Stimulated activated CD4-positive, alpha-beta T cell treated with anti-CD3 and anti-CD28 coated beads, Interleukin-15, amount 100 ng/mL, for 1 hour (primary cell): ENCODE measurements at regions not wholly inside any gene's neighbourhood (a gene's known extent, or its start where the extent isn't known, plus 50 kb on each side); places are given as distances from the start of the nearest gene placed in this dataset.
"Not testable (repeated sequence)": the region's sequence is repeated elsewhere in the genome, so short reads cannot be mapped to it uniquely, and the experiment has no call there.

Source experiments
- DNase-seq, 2 donors: peaks; one replicate each; pipeline ENCODE4 v3.0.0-alpha.2; 2020; ENCODE audit warnings: low read depth in 1 of 2, low spot score in 1 of 2

DNA sequence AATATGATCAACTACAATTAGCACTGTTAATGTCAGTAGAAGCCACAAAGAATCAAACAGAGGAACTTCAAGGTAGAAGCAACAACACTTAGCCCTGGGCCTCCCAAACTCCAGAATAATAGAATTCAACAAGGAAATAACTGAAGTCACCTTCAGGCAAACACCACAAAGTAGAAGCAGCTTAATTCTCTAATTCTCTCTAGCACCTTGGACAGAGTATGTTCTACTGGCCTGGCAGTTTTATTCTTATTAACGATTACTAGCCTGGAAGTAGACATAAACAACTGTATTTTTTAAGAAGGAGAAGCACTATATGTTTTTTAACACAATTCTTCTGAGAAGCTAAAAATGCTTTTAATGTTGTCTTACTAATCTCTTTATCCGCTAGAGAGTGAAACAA, 911.9 kb downstream of the DTWD2 start:
- DNase-seq: no peak

DNA sequence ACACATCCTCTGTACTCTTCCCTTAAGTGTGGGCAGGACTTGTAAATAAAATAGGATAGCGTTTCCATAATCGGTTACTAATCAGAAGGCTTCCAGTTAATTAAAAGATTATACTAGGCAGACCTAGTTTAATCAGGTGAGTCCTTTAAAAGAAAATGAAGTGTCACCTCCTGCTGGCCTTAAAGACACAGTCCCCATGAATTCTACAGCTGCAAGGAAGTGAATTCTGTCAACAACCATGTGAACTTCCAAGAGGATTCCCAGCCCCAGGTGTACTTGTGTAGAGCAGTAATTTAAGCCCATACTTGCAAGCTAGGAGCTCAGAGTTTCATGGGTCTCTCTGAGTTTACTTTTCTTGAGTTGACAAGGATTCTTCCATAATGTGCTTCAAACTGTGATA, 918.3 kb downstream of the DTWD2 start:
- no peak for DNase-seq

DNA sequence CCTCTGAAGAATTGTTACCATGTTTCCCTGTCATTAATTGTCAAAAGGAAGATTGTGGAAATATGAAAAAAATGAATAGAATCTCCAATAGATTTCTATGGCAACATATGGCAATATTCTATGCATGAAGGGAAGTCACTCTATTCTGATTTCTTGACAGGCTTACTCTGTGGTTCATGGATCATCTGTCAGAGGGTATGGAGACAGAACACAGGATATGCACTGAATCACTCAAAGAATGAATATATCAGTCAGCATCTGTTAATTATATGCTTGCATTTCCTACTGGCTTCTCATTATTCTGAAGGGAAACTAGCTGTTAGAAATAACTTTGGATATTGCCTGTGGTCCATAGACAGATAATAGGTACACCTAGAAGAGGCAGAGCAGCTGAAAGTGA, 918.9 kb downstream of the DTWD2 start:
- DNase-seq: no peak

DNA sequence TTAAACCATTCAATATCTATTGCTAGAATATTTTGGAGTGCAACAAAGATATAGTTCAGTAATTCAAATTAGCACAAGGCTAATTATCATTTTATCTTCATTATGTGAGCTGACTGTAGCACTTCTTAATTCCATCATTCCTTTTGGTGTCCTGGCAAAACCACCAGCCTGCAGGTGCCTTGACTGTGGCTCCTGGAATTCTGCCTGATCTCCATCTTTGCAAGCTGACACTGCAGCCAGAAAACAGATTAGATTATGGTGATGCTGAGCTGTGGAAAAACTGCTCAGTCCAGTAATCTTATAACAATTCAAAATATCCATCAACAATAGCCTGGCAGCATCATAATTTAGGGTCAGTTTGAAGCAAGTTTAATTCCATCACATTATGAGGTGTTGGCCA, 919.5 kb downstream of the DTWD2 start:
- no peak for DNase-seq

DNA sequence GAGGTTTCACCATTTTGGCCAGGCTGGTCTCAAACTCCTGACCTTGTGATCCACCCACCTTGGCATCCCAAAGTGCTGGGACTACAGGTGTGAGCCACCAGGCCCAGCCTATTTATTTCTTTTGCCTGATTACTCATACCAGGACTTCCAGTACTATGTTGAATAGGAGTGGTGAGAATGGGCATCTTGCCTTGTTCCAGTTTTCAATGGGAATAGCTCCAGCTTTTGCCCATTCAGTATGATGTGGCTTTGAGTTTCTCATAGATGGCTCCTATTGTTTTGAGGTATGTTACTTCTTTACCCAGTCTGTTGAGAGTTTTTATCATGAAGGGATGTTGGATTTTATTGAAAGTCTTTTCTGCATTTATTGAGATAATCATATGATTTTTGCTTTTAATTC, 924.5 kb downstream of the DTWD2 start:
- not testable (repeated sequence) for DNase-seq

DNA sequence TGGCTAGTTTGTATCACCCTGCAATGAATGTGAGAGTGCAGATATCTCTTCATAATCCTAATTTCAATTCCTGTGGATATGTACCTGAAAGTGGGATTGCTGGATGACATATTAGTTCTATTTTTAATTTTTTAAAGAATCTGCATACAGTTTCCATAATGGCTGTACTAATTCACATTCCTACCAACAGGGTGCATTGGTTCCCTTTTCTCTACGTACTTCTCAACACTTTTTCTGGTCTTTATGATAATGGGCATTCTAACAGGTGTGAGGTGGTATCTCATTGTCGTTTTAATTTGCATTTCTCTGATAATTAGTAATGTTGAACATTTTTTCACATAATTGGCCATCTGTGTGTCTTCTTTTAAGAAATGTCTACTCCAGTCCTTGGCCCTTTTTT, 927.5 kb downstream of the DTWD2 start:
- DNase-seq: no peak

DNA sequence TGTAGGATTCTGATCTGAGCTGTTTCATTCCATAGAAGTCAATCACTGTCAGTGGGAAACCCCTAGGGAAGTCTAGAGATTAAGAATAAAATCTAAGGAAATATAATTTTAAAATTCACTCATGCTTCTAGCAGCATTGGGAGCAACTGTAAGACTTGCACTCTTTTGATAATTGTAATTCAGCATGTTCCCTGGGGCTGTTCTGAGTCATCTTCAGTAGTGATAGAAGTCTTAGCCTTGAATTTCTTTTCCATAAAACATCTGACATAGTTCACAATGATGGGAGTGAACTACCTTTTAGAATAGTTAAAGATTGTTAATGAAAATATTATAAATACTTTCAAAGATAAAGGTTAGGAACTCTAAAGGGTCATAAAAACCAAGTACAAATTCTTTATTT, 935.8 kb downstream of the DTWD2 start:
- DNase-seq: no peak

DNA sequence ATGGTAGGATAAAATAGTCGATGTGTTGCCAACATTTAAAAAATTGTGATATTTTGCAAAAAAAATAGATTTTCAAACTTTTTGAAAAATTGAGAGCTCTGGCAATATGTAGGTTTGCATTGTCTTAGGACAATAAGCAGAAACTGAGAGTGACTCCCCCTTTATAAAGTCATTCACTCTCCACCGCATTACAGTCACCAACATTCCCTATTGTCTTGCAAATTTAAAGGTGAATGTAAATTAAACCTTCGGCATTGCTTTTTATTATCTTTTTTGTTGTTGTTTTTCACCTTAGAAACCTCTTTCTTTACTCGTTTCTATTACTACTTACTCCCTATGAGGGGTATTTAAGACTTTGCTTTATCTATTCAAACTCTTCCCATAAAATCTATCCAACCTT, 944.2 kb downstream of the DTWD2 start:
- DNase-seq: no peak

DNA sequence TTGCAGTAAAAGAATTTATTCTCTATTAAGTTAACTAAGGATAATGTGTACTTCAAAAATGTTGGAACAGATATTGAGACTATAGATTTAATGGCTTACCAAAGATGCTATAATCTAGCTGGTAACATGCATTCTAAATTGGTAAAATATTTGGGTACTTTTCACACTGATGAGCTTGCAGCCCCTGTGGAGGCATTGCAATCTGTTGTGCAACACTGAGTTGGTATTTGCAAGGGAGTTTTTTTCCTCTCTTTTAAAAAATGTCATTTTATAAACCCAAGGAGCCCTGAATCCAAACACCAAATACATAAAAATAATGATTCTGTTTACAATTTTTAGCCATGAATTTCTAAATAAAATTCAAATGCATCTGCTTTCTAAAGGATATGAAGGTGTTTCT, 944.8 kb downstream of the DTWD2 start:
- no peak for DNase-seq

DNA sequence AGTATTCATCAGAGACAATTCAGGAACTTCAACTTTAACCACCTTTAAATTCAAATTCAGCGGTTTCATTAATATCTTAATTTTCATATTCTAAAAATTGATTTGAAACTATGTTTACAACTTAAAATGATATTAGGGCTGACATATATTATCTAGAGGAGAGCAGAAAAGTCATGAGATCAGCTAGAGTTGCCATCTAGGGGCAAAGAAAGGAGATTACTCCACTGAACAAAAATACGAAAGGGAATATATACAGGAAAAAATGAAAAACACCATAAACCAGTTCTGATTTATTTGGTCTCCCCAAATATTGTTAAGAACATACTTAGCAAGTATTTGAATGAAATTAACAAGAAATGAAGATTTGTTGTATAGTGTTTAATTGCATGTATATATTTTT, 946.3 kb downstream of the DTWD2 start:
- DNase-seq: no peak

DNA sequence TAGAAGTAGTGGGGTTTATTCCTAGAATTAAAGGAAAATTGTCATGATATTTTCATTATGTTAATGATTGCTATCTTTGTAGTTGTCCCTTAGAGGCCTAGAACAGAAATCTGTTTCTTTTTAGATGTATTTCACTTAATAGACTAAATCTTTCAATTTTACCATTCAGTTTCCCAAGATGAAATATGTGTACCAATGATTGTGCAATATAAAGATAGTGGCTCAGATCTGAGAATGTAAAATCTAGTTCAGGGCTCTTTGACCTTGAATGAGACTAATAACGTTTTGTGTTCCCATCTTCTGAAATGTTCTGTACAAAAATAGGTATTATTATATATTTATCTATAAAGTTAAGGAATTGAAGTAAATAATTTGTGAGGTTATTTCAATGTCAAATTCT, 947.9 kb downstream of the DTWD2 start:
- no peak for DNase-seq

DNA sequence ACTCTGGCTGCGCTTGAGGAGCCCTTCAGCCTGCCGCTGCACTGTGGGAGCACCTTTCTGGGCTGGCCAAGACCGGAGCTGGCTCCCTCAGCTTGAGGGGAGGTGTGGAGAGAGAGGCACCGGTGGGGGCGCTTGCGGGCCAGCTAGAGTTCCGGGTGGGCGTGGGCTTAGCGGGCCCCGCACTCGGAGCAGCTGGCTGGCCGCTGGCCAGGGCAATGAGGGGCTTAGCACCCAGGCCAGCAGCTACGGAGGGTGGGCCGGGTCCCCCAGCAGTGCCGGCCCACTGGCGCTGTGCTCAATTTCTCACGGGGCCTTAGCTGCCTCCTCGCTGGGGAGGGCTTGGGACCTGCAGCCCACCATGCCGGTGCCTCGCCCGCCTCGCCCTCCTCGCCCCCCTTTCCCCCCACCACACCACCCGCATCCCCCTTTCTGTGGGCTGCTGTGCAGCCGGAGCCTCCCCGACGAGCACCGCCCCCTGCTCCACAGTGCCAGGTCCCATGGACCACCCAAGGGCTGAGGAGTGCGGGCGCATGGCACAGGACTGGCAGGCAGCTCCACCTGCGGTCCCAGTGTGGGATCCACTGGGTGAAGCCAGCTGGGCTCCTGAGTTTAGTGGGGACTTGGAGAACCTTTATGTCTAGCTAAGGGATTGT, 954.5 kb downstream of the DTWD2 start:
- no peak for DNase-seq

DNA sequence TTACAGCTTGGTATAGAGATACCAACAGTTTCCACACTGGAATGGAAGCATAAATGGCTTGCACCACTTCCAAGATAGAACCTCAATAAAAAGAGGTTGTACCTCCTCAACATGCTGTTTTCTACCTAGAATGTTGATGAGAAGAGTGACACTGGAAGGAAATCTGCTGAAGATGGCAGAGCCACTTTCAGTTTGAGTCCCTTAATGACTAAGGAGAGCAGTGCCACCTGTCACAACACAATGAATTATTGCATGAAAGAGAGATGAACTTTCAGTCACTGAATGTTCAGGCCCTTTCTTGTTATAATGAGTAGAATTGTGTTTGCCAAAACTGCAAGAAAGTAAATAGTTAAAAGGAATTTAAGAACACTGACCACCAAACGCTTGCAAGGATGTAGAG, 958.5 kb downstream of the DTWD2 start:
- DNase-seq: no peak

DNA sequence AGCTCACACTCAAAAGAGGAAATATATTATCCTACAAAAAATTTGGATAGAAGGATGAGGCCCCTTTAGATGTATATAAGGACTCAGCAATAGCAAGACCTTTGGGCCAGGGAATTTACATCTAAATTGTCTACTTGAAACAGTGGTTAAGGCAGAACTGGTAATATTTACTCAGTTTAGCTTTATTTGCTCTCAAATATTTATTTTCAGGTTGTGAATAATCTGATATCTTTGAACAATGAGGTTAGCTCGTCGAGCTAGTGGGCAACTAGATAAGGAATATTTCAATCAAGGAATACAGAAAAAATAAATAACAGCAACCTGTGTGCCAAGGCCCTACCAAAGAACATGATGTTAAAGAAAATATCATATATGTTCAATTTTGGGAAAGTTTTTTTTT, 966.3 kb downstream of the DTWD2 start:
- no peak for DNase-seq

DNA sequence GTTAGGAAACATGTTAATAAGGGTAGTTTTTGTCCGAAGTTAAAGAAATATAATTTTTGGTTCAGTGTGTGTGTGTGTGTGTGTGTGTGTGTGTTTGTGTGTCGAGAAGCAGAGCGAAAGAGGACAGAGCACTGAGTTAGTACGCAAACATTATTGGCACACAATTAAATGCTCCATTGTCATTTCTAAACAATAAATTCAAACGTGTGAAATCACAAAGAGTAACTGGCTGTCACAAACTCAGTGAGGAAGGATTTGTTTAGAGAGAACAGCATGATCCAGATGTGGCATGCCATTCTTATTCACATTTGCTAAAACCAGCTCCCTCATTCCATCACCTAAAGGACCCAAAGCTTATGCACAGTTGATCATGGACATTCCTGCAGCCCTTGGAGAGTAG, 970.8 kb downstream of the DTWD2 start:
- no peak for DNase-seq

DNA sequence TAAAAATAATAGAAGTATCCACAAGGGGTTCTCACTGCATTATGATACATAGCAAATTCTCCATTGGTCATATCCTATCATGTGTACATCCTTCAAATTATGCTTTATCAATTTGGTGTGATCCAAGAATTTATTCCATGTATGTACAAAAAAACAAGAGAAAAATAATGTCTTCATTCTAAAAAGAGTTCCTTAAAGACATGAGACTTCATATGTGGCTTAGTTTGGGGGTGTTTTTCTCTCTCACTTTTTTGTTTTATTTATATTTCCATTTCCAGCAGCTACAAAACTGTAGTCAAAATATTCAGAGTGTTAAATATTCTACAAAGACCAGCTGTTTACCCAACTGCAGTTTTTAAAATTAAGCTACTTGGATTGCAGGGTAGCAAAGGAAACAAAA, 972.0 kb downstream of the DTWD2 start:
- DNase-seq: no peak

DNA sequence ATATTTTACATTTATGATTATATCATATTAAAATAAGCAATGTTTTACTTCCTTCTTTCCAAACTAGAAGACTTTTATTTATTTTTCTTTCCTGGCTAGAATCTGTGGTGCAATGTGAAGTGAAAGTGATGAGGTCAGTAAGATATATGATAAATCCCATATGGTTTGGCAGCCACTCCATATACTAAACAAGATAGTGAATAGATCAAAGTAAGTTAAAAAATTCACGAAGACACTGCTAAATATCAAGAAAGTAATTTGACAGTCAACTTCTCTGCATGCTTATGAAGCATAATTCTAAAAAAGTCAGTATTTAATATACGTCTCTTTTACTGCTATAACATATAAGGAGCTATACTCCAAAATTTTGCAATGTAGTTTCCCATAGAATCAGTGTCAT, 972.8 kb downstream of the DTWD2 start:
- DNase-seq: no peak

DNA sequence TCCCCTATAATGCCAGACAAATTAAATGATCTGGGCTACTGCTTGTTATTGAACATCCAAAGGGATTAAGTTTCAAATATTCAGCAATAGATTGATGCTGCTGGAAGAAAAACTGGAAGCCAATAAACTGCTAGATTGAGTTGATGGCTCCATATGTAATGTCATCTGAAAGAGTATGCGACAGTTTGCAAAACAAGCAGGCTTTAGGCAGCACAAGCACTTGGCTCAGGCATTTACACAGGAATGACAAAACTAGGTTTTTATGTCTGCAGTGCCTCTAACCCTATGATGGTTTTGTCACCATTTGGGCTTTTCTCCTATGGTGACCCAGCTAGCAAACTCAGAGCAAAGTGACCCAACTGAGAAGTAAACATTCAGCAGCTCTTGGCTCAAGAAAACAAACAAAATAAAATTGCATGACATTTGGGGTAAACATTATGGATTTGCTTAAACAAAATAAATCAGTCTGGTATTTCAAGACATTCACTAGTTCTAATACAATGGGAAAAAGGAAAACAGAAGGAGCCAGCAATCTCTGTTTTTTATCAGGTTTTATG, 978.5 kb downstream of the DTWD2 start:
- DNase-seq: no peak

DNA sequence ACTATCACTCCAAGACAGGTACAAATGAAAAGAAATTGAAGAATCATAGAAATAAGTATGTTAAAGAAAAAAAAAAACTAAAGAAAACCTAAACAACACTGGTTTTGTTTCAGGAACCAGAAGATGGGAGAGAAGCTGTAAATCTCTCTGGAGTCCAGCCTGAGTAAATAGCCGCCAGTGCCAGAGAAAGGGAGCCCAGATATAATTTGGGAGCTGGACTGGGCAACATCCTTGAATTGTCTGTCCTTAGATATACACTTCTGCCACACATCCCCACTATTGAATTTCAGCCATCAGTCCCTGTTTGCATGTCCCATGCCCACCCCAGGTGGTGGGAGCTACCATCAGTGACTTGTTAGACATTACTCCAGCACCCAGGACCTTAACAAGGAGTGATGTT, 979.6 kb downstream of the DTWD2 start:
- DNase-seq: no peak

DNA sequence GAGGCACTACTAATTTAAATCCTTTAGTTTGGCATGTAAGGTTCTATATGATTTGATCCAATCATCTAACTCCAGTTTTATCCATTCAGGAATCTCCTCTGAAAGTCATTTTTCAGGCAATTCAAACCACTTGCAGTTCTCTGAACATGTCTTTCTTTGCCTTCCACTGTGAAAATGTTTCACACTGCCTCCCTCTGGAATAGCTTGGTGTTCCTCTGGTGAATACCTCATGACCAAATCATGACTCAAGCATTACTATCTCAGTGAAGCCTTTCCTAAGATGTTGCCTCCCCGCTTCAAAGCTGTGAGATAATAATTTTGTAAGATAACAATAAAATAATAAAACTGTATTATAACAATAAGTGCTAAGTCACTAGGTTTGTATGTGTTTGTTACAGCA, 981.1 kb downstream of the DTWD2 start:
- DNase-seq: no peak

DNA sequence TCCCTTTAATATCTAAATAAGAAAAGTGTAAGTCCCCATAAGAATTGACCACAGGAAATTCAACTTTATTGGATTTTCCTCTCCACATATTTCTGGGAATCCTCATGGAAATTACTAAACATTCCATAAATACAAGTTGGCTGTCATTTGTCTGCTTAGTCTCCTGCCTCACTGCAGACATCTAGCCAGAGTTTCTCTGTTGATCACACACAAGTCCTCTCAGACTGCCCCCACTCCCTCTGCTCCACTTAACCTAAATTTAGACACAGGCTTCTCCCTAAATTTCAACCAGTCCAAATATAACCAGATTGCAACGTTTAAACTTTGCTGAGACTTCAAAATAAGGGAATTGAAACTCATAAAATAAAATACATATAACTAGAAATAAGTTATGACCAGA, 982.1 kb downstream of the DTWD2 start:
- no peak for DNase-seq

DNA sequence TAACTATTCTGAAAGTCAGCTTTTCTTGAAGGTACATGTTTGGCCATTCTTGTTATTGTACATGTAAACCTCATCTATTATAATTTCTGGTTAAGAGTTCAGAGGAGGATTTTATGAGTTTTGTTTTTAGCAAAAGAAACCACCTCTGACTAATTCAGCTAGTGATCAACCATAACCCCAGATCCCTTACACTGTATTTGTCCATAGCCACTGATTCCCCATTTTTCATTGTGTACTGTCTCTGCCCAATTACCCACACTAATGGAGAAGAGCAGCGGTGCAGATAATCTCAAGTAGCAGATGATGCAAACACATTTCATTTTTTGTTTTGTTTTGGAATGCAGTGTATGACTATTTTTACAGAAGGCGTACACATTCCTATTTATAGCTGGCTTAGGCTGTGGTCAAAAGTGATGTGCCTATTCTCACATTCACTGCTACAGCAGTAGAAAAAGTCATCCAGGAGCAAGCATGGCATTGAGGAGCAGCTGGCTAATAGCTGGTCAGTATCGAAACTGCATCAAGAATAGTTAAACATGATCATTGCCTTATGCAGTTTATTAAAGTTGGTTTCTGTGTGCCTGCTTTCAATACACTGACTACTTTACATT, 988.3 kb downstream of the DTWD2 start:
- DNase-seq: no peak

DNA sequence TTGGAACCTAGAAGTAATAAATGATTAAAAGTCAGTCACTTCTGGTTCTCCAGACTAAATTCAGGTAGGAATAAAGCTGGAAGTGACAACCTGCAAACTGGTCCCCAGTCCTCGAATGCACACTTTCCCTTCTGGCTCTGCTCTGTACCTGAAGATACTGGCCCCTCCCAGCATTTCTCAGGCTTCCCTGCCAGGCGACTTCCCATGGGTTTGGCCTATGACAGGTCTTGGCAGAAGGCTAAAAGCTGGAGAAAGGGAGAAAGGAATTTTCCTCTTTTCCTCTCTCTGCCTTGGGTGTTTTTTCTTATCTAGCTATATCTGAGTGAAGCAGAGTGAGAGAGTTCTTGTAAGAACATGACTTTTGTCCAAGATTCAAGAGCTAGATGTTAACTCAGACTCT, 1005.7 kb downstream of the DTWD2 start:
- no peak for DNase-seq
